ENCODE measurements at regions not wholly inside any gene's neighbourhood (a gene's known extent, or its start where the extent isn't known, plus 50 kb on each side); places are given as distances from the start of the nearest gene placed in this dataset.

DNA sequence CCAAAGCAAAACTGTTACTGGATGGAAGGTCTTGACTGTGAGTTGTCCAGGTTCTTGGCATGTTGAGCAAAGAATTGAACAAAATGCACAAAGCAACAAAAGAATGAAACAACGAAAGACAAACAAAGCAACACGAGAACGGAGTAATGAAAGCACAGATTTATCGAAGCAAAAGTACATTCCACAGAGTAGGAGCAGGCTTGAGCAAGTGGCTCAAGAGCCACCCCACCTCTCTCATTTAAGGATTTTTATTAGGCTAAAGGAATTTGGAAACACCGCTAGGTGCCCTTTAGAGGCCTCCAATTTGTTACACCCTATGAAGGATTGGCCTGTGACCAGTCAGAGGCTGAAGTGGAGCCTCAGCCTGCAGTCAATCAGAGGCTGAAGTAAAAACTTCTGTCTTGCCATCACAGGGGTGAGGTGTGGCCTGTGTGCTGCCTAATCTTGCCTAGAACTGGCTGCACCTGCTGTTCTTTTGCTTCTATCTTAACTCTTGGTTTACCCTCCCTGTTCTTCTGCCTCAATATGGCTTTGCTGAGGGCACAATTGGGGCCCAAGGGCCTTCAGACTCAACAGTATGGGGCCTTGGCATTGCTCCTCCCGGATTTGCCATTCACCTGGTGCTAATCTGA lies 59.4 kb upstream of the FTH1 start:
- no peak for DNase-seq

DNA sequence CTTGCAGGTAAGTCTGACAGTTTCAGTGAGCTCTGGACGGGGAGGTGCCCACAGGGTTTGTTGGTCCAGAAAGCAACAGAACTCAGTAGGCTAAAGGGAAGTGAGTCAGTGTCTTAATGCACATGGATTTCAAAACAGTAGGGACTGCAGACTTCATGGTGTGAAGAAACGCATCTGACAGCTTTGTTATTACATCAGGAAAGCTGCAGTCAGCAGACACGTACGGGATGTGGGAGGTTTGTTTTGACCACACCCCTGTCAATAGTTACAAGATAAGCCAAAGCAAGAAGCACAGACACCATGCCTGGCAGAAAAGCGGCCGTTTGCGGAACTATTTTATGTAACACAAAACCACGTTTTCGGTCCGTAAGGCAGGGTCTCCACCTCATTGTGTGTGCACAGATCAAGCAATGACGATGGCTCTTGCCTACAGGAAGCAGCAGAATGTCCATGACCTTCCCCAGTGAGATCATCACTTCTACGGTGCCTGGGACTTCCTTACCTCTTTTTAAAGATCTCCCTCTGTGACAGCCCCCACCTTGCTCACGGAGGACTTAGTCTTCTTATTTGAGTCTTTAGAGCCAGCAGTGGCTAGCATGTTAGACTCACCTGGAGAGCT lies 58.2 kb upstream of the FTH1 start:
- peak; percentile 60 for DNase-seq

DNA sequence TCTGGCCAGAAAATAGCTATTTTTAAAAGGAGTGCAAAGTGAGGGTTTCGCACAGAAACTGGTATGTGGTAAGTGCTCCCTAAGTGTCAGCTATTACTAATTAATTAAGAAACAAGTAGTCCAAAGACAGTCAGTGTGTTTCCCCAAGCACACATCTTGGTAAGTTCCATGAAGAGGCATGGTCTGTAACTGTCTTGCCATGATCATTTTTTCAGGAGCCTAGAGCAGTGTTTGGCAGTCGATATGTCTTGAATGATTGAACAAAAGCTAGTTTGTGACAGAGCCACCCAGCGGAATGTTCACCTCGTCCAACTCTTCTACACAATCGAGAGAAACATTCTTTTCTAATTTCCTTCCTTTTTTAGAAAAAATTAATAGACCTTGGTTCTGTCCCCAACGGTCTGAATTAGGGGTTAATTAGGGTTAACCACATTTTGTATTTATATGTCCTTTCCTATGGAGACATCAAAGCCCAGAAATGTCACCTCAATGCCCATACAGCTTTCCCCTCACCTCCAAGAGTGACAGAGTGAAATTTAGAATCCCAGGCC lies 57.6 kb upstream of the FTH1 start:
- DNase-seq: no peak

DNA sequence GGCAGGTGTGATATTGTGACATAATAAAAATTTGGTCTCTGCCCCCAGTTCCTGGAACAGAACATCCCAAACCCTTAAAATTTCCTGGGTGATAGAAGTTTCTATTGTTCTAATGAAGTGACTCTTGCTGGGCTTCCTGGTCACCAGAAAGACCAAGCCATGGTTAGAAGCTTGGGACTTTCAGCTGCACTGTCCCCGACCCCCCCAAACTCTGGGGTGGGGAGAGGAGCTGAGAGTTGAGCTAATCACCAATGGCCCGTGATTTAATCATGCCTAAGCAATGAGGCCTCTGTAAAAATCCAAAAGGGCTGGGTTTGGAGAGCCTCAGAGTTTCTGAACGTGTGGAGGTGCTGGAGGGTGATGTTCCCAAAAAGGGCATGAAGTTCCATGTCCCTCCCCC lies 54.8 kb upstream of the FTH1 start:
- DNase-seq: no peak

DNA sequence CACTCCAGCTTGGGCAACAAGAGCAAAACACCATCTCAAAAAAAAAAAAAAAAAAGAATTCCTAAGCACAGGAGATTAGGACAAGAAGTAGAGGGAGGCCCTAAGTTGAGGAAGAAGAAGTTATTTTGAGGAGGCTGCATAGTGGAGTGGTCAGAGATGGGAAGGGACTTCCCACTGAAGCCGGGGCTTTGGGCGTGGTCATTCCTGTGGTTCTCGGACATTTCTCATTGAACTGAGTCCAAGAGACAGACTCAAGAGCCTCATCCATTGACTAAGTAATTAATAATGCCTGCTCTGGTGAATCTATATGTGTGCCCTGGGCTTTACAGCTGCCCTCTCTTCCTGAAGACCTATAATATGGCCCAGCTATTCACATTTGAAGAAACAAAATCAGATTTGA lies 53.2 kb upstream of the FTH1 start:
- DNase-seq: no peak

DNA sequence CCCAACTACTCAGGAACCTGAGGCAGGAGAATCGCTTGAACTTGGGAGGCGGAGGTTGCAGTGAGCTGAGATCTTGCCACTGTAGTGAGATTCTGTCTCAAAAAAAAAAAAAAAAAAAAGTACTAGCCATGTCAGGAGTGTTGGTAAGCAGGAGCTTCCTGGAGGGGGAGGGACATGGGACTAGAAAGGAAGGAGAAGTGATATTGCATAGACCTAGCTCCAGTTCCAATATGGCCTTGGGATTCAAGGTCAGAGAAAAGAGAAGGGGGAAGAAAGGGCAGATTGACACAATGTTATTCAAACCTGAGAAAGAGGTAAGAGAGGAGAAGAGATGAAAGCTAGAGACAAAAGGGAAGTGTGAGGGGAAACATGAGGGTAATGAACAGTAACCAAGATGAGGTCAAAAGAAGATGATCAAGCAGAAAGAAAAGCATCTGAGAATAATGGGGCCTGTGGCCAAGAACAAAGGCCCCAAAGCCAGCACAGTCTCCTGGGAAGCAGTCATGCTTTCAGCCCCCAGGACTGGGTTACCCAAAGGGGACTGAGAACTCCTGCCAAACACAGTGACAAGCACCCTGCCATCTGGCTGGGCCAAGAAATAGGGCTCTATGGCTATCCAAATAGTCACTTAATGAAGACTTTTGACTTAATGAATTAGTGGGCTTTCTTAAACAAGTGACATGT lies 51.7 kb upstream of the FTH1 start:
- no peak for DNase-seq

DNA sequence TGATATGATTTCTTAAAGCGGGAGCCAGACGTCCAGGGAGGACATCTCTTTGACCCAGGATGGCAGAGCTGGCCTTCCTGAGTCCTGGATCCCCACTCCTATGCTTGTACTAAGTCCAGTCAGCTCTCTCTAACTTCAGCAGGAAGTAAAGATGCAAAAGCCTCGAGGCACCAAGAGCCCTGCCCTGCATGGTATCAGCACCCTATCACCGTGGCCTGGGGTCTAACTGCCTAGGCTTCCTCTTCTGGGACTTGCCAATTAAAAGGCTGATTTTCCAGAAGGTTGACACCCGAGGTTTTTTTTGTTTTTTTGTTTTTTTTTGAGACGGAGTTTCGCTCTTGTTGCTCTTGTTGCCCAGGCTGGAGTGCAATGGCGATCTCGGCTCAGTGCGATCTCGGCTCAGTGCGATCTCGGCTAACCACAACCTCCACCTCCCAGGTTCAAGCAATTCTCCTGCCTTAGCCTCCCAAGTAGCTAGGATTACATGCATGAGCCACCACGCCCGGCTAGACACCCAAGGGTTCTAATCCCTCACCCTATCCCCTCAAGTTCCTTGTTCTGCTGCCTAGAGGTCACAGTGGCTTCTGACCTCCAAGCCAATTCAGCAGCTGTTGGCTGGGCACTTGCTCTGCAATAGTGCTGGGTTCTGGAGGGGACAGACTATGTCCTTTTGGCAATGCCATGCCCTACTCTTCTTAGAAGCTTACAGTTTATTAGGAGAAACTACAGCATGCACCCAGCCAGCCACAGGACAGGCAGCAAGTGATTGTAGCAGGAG lies 50.6 kb upstream of the FTH1 start:
- DNase-seq: no peak

Data from stimulated activated CD4-positive, alpha-beta T cell treated with anti-CD3 and anti-CD28 coated beads, Interleukin-4, amount 100 ng/mL, for 24 hours (primary cell).